NOMO-1 treated with dmso at 0.1 percent for 144 hours (cell line): ENCODE measurements at regions not wholly inside any gene's neighbourhood (a gene's known extent, or its start where the extent isn't known, plus 50 kb on each side); places are given as distances from the start of the nearest gene placed in this dataset.
"Not testable (repeated sequence)": the region's sequence is repeated elsewhere in the genome, so short reads cannot be mapped to it uniquely, and the experiment has no call there.

Source experiments
- DNase-seq: peaks from one replicate; lab custom pipeline; 2025; ENCODE audit not compliant: unreplicated experiment; lab: John Stamatoyannopoulos, UW

DNA sequence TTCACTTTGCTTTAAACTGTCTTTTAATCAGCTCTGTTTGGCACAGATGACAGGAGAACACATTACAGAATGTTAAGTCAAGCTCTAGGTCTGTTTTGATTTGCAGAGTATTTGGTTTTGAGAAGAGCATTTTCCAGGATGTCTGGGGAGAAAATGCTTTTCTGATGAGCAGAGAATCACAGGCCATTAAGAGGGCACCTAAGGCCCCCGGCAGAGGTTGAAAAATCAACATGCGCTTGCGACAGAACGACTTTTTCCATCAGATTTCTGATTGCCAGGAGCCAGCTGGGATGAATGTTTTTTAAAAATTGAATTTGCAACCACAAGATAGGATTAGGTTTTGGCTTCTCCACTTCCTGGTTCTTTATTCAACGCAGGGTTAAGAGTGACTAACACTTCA is 304.5 kb downstream of the JRKL start:
- DNase-seq: no peak

DNA sequence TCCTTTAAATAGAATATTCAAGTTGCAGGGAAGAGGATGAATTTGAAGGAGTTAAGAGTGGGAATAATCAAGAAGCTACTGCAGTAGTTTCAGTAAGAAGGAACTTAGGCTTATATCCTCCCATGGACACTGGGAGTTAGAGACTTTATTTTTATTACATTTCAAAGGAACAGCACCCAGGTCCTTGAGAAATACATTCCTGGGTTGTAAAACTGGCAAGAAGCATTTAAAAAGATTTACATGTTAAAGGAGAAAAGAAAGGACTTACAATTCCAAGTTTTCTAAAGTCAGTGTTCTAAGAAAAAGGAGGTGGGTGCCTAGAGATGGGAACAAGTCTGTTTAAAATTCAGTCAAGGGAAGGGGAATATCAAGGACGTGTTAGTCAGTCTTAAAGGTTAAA is 306.9 kb downstream of the JRKL start:
- no peak for DNase-seq

DNA sequence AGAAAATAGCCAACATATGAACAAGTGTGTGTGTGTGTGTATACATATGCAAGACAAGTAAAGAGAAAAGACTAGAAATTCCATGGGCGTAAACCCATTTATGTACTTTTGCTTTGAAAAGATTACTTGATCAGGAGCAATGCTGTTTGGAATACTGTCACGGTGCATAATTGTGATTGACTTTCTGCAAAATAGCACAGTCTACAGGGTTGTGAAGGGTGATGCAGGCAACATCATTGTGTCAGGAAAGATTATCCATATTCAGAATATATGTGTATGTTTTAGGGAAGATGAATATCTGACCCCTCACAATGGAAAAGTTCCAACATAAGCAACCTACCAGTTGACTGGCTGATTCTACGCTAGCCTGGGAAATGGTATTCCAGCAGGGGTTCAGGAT is 307.7 kb downstream of the JRKL start:
- no peak for DNase-seq

DNA sequence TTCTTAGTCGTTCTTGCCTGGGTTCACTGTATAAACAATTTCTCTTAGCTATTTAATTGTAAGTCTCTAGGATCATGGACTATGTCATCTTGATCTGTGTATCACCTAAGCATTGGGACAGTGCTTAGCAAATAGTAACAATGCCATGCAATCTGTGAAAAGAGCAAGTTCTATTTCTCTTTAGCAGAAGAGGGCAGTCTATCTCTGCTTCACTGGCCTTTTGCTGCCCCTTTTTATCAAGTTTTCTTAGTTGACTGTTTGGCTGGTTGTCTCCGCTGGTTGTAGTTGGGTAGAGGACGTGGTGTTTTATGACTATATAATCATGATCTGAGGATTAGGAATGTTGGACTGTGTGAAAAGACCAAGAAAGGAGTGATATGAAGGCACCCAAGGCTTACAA is 315.0 kb downstream of the JRKL start:
- DNase-seq: no peak

DNA sequence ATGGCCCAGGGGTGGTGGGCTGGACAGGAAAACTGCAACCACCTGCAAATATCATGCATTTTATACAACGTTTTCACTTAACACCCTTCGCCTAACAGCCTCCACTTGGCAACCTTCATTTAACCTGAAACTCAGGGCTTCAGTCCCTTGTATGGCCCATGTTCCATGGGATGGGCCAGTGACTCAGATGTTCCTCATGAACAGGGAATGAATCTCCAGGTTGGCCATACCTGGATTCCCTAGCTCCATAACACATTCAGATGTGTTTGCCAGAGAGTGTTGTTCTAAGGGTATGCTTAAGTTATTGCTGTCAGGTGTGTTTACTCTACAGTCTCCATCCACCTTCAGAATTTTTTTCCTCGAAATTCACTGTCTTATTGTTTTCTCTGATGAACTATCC is 316.9 kb downstream of the JRKL start:
- no peak for DNase-seq

DNA sequence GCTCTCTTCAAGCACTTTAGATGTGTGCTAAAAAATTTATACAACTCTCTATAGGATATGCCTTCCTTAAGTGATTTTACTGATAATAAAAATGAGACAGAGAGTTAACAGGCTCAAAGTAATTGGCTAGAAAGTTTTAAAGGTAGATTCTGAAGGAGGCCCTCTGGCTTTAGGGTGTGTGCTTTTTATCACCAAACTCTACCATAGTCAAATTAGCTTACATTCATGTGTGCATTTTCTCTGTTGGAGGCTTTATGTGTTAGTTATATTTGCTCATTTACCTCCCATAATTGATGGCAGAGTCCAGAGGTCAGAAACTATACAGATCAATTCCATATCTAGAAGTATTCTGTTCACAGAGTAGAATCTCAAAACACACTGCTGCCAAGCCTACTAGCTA is 317.5 kb downstream of the JRKL start:
- DNase-seq: no peak

DNA sequence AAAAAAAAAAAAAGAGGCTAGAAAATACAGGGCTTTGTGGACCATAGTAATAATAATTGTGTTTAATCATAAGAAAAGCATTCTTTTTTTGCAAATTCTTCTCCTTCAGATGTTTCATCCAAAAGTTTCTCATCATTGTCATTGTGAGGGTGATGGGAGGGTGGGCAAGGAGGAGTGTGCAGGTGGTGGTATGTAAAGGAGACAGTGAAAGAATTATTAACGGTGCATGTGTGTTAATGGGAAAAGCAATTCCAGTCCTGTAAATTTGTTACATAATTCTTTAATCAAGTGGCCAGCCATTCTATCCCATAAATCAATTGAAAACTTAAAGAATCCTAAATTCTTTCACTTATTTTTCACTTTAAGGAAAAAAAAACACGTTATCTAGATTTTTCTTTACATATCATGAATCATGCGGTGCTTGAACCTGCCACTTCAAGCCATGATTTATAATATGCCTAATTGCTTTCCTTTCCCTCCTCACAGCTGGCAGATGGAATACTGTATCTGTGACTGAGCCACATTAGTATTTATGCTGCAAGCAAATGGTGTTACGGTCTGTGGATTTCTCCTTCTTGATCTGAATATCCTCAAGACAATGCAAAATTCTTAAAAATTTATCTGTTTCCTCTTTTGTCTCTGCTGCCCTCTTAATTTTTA is 318.5 kb downstream of the JRKL start:
- no peak for DNase-seq

DNA sequence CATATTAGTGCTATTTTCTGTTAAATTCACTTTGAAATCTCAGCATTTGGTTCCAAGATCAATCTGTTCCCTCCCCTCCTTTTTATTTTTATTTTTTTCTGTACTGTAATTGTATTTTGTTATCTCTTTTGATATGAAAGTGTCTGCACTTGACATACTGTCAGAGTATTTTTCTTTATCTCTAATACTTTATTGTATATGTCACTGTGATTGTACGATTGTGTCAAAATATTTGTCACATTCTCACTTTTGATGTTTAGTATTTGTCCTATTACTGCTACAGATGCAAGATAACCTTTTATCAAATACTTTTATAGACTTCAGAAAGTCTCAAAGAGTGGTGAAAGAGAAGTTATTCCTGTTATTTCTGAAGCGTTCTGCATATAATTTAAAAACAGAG is 323.5 kb downstream of the JRKL start:
- DNase-seq: no peak

DNA sequence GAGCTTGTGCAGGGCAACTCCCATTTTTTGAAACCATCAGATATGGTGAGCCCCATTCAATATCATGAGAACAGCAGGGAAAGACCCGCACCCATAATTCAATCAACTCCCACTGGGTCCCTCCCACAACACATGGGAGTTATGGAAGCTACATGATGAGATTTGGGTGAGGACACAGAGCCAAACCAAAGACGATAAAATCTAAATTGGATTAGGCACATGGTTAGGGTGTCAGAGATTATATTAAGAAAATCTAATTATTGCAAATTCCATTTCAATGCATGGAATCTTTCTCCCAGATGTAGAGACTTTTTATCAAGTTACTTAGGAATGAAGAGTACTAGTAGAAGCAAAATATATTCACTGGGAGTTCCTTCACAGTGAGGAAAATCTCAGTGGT is 324.9 kb downstream of the JRKL start:
- DNase-seq: no peak

DNA sequence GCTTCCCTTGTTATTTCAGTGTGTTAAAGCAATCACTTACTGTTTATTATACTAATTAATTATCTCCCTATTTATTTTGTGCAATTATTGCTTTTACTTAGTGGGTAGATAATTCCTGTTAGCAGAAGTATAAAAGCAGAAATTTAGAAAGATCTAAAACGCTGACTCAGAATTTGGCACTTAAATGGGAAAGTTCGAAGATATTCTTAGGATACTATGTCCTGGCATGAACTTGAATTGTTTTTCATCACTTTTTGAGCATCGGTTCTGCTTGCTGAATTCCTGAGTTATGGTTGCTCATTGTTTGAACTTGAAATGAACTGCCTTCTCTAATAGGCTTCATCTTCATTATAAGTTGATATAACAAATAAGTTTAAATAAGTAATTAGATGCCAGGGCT is 325.4 kb downstream of the JRKL start:
- DNase-seq: no peak

DNA sequence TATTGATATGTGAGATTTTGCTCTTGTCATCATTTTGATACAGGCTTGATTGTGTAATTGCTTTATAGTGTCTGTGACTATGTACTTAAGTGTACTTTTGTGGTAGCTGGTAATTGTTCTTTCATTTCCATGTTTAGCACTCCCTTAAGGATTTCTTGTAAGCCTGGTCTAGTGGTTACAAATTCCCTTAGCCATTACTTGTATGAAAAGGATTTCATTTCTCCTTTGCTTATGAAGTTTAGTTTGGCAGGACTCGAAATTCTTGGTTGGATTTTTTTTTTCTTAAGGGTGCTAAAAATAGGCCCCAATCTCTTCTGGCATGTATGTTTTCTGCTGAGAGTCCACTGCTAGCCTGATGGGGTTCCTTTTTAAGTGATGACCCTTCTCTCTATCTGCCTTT is 346.8 kb downstream of the JRKL start:
- no peak for DNase-seq

DNA sequence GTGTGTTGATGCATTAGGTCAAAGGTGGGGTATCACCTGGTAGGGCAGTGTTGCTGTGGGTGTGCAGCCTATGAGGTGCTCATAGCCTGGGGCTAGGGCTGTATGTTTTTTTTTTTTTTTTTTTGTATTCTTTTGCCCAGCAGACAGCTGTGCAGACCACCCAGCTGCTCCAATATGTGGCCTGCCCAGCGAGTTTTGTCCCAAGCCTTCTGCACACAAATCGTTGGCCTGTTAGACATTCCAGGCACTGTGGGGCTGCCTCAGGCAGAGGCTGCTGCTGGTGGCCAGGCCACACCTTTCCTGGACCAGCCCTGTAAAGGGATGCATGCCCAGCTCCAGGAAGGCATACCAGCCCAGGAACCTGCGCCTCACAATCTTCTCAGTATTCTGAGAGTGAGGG is 348.5 kb downstream of the JRKL start:
- no peak for DNase-seq

DNA sequence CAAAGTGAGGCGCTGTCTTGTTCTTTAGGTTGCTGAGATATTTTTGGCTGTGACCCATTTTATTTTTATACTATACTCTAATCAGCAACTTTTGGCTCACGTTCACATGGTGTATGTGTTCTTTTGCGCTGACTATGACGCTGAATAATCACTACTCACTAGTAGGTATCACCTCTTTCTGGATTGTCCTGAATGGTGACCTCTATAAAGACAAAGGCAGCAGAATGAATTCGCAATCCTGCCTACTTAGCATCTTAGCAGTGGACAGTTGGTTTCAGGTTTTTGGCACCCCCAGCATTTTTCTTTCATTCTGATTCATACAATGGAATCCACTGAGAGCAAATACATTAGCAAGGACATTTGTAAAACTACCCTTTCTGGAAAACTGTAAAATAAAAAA is 351.3 kb downstream of the JRKL start:
- DNase-seq: no peak

DNA sequence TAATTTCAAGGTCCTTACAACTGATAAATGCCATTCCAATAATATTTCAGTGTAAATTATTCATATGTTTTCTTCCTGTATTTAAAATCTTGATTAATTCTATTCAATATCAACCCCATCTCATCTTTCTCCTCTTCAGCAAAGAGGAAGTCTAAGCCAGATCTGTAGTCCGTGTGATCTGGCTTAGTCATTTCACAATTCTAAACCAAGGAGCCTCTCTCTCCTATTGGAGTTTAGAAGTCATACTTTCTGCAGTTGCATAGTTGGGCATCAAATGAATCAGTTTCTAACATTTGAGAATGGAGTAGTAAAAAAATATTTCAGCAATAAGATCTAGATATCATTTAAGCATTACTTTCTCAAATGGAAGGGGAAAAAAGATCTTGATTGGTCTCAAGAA is 354.9 kb downstream of the JRKL start:
- no peak for DNase-seq

DNA sequence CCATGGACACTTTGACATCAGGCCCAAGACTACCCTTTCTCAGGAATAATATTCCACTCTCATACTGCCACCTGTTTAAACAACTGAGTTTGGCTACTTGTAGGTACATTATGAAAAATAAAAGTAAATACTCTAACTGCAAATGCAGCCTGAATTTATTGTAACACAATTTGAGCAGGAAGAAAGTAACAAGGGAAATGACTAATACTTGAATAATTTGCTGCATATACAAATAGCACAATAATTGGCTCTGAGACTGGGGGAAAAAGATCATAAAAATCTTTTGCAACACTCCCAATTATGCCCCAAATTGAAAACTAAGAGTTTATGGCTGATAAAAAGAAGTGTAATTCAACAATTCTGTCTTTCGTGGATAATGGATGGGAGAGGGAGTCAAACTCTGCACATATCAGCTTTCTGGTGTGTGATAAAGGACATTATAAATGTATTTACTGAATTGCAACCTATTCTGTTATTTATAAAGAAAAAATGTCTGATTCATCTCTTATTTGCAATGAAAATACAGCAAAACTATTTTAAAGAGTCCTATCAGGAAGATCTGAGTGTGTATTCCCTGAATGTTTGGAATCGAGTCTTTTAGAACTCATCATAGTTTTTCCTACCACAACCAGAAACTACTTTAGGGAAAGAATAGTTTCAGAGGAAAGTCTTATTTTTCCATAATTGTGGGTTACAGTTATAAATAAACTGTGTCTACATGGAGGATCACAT is 359.0 kb downstream of the JRKL start:
- DNase-seq: no peak

DNA sequence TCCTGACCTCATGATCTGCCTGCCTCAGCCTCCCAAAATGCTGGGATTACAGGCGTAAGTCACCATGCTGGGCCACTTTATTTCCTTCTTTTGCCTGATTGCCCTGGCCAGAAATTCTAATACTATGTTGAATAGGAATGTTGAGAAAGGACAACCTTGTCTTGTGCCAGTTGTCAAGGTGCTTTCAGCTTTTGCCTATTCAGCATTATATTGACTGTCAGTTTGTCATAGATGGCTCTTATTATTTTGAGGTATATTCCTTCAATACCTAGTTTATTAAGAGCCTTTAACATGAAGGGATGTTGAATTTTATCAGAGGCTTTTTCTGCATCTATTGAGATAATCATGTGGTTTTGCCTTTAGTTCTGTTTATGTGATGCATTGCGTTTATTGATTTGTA is 362.0 kb downstream of the JRKL start:
- DNase-seq: not testable (repeated sequence)

DNA sequence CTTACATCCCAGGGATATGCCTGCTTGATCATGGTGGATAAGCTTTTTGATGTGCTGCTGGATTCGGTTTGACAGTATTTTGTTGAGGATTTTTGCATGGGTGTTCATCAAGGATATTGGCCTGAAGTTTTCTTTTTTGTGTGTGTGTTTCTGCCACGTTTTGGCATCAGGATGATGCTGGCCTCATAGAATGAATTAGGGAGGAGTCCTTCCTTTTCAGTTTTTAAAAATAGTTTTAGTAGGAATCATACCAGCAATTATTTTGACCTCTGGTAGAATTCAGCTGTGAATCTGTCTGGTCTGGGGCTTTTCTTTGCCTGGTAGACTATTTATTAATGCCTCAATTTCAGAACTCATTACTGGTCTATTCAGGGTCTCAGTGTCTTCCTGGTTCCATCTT is 362.4 kb downstream of the JRKL start:
- no peak for DNase-seq

DNA sequence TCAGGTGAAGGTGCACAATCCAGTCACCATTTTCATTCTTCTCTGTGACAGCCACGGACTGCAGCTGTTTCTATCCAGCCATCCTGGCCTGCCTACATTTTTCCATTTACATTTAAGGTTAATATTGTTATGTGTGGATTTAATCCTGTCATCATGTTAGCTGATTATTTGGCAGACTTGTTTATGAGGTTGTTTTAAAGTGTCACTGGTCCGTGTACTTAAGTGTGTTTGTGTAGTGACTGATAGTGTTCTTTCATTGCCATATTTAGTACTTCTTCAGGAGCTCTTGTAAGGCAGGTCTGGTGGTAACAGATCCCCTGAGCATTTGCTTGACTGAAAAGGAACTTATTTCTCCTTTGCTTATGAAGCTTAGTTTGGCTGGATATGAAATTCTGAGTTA is 364.2 kb downstream of the JRKL start:
- DNase-seq: no peak

DNA sequence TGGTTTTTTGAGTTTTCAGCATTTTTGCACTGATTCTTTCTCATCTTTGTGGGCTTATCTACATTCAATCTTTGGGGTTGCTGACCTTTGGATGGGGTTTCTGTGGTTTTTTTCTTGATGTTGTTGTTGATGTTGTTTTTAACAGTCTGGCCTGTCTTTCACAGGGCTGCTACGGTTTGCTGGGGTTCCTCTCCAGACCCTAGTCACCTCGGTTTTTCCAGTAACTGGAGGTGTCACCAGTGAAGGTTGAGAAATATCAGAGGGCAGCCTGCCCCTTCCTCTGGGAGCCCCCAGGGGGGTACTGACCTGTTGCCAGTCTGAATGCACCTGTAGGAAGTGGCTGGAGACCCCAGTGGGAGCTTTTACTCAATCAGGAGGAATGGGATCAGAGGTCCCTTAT is 365.4 kb downstream of the JRKL start:
- DNase-seq: no peak

DNA sequence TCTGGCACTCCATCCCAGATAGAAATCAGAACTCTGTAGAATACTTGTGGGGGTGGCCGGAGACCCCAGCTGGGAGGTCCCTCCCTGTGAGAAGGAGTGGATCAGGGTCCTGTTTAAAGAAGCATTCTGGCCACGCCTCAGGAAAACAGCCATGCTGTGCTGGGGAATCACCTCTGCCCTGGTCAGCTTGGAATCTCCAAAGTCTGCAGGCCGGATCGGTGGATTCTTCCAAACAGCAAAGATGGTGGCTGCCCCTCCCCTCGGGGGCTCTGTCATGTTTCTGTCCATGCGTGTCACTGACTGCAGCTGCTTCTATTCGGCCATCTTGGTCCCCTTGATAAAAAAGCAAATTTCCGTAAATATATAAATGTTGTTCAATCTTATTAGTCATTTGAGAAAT is 365.9 kb downstream of the JRKL start:
- DNase-seq: no peak

DNA sequence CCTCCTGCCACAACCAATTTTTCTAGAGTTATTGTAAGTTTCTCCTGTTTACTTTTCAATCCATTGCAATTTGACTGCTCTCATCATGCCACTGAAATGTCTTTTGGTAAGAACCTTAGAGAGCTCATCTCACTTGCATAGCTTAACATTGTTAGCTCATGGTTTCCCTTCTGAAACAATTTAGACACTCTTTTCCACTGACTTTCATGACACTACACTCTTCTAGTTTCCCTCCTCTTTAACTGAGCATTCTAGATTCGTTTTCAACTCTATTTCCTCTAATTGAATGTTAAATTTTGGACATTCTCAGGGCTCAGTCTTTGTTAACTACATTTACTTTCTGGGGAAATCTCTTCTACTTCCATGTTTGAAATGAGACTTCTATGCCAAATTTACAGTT is 369.1 kb downstream of the JRKL start:
- DNase-seq: no peak

DNA sequence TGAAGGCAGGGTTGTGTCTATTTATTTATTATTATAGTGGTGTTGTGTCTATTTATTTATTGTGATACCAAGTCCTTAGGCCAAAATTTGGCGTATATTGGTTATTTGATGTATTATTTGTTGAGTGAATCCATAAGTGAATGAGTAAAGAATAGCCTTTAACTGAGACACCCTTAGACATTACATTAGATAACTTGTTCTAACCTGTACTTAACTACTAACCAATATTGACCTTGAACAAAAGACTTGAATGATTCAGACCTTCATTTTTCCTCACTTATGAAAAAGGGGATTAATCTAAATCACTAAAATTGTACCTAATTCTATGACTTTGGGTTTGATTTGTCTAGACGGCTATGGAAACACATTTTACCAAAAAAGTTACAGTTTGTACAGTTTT is 370.5 kb downstream of the JRKL start:
- no peak for DNase-seq

DNA sequence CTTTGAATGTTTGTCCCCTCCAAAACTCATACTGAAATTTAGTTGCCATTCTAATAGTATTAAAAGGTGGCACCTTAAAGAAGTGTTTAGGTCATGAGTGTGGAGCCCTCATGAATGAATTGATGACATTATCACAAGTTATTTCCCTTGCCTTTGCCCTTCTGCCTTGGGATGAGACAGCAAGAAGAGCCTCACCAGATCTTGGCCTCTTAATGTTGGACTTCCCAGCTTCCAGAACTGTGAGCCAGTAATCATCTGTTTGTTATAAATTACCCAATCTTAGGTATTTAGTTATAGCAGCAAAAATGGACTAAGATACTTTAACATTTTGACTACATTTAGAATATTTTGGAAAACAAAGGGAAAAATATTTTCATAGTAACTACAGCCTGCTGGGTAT is 371.0 kb downstream of the JRKL start:
- DNase-seq: no peak
